ENCODE measurements at regions not wholly inside any gene's neighbourhood (a gene's known extent, or its start where the extent isn't known, plus 50 kb on each side); places are given as distances from the start of the nearest gene placed in this dataset.

DNA sequence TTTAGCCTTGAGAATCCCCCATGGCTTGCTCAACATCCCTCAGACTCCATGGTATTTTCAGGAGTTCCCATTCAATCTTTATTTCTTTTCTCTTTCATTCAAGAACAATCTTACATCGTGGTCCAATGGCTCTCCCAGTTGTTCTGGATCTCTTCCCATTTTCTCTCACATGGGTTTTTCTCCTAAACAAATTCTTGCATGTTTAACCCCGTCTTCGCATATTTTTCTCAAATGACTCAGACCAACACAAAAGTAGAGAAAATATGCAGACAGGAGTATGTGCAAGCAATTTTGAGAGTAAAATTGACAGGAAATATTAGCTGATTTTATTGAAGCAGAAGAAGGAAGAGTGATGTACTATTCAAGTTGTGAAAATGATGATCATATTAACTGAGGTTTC lies 396.4 kb upstream of the TRAM1L1 start:
- Mint-ChIP-seq H3K9me3 (ENCODE audit: low read depth) (no peaks in the 10 kb centered on the region), H3K27ac (ENCODE audit: unreplicated experiment) (no peak overlapping the region), H3K36me3 (ENCODE audit: low read depth) (no peaks in the 10 kb centered on the region), H3K27me3 (ENCODE audit: low read depth) (no peaks in the 10 kb centered on the region), H3K4me1 (ENCODE audit: low read depth) (peaks cover 10% of the 10 kb centered on the region), H3K4me3 (ENCODE audit: unreplicated experiment) (no peak overlapping the region)
- TF ChIP-seq, protein P1, sequence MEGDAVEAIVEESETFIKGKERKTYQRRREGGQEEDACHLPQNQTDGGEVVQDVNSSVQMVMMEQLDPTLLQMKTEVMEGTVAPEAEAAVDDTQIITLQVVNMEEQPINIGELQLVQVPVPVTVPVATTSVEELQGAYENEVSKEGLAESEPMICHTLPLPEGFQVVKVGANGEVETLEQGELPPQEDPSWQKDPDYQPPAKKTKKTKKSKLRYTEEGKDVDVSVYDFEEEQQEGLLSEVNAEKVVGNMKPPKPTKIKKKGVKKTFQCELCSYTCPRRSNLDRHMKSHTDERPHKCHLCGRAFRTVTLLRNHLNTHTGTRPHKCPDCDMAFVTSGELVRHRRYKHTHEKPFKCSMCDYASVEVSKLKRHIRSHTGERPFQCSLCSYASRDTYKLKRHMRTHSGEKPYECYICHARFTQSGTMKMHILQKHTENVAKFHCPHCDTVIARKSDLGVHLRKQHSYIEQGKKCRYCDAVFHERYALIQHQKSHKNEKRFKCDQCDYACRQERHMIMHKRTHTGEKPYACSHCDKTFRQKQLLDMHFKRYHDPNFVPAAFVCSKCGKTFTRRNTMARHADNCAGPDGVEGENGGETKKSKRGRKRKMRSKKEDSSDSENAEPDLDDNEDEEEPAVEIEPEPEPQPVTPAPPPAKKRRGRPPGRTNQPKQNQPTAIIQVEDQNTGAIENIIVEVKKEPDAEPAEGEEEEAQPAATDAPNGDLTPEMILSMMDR (IDR thresholded peaks at IDR 0.05): no peak
- no peak for DNase-seq (ENCODE audit: low spot score)

DNA sequence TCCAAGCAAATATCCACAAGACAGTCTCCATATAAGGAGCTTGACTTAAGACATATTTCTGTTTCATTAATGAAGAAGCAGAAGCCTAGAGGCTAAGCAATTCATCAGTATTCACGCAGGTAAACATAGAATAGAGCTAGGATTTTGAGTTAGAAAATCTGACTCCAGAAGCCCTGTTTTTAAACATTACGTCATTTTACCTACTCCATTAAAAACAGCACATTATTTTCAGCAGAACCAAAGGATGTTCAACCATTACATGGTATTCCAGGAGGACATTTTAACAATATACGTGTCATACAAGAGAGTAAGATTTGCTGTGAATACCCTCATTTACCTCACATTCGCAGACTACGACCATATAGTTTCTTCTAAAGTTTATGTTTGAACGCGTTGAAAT lies 403.3 kb upstream of the TRAM1L1 start:
- no peaks in the 10 kb centered on the region for H3K36me3 Mint-ChIP-seq (ENCODE audit: low read depth)
- H3K9me3 Mint-ChIP-seq (ENCODE audit: low read depth): peaks cover 4% of the 10 kb centered on the region
- TF ChIP-seq, protein P1 (IDR thresholded peaks at IDR 0.05): no peak
- H3K4me3 Mint-ChIP-seq (ENCODE audit: unreplicated experiment): no peak overlapping the region
- no peaks in the 10 kb centered on the region for H3K4me1 Mint-ChIP-seq (ENCODE audit: low read depth)
- DNase-seq (ENCODE audit: low spot score): no peak
- no peak overlapping the region for H3K27ac Mint-ChIP-seq (ENCODE audit: unreplicated experiment)
- no peaks in the 10 kb centered on the region for H3K27me3 Mint-ChIP-seq (ENCODE audit: low read depth)

DNA sequence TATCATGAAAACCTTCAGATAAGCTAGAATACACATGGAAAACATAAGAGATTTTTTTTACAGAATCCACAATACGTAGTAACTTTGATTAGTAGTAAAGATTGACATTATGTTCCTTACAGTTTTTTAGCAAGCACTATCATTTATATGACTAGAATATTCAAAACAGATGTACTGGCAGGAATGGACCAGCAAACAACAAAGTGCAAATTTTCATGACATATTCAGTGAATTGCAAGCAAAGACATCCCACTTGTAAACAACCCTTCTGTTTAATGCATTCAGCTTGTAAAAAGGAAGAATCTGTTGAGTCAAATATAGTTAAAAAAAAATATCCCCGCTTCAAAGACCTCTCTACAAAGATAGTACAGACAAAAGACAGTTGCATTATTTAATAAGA lies 403.7 kb upstream of the TRAM1L1 start:
- no peak for DNase-seq (ENCODE audit: low spot score)
- no peaks in the 10 kb centered on the region for H3K27me3 Mint-ChIP-seq (ENCODE audit: low read depth)
- H3K4me3 Mint-ChIP-seq (ENCODE audit: unreplicated experiment): no peak overlapping the region
- TF ChIP-seq, protein P1 (IDR thresholded peaks at IDR 0.05): no peak
- no peaks in the 10 kb centered on the region for H3K4me1 Mint-ChIP-seq (ENCODE audit: low read depth)
- H3K36me3 Mint-ChIP-seq (ENCODE audit: low read depth): no peaks in the 10 kb centered on the region
- H3K9me3 Mint-ChIP-seq (ENCODE audit: low read depth): peaks cover 4% of the 10 kb centered on the region
- H3K27ac Mint-ChIP-seq (ENCODE audit: unreplicated experiment): no peak overlapping the region

DNA sequence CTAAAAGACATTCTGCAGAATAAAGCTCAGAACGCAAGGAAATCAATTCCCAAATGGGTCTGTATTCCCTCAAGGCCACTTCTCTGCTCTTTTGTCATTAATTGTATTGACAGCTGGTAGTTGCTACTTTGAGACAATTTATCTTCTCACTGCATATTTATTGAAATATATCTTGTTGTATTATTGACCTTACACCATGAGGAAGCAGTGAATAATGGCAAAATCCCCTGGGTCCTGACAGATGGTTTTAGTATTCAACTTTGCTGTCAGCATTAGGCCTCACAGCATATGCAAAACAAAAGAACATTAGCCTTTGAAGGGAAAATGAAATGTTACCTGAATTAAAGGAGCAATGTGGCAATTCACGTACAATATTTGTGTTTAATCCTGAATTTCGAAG lies 406.1 kb upstream of the TRAM1L1 start:
- Mint-ChIP-seq H3K4me1 (ENCODE audit: low read depth) (no peaks in the 10 kb centered on the region), H3K9me3 (ENCODE audit: low read depth) (peaks cover 4% of the 10 kb centered on the region), H3K36me3 (ENCODE audit: low read depth) (no peaks in the 10 kb centered on the region), H3K4me3 (ENCODE audit: unreplicated experiment) (no peak overlapping the region), H3K27me3 (ENCODE audit: low read depth) (no peaks in the 10 kb centered on the region), H3K27ac (ENCODE audit: unreplicated experiment) (no peak overlapping the region)
- no peak for DNase-seq (ENCODE audit: low spot score)
- TF ChIP-seq, protein P1 (IDR thresholded peaks at IDR 0.05): no peak

DNA sequence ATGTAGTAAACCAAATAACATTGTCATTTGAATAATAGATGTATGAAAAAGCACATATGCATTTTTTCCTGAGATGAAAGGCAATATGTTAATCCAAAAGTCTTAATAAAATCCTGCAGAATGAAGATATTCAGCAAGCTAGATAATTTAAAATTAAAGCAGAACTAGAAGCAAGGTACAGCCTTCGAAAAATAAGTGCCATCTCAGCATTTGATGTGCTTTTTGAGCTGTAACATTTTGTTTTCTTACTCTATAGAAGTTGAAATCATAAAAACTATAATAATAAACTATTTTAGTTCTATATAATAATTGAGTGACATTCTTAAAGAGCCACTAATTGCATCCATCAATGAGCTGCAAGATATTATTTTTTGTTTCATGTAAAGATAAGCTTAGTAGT lies 410.4 kb upstream of the TRAM1L1 start:
- Mint-ChIP-seq H3K36me3 (ENCODE audit: low read depth) (no peaks in the 10 kb centered on the region), H3K27me3 (ENCODE audit: low read depth) (no peaks in the 10 kb centered on the region), H3K4me1 (ENCODE audit: low read depth) (no peaks in the 10 kb centered on the region), H3K27ac (ENCODE audit: unreplicated experiment) (no peak overlapping the region), H3K9me3 (ENCODE audit: low read depth) (peaks cover 4% of the 10 kb centered on the region), H3K4me3 (ENCODE audit: unreplicated experiment) (no peak overlapping the region)
- TF ChIP-seq, protein P1 (IDR thresholded peaks at IDR 0.05): no peak
- DNase-seq (ENCODE audit: low spot score): no peak
